ENCODE measurements at regions not wholly inside any gene's neighbourhood (a gene's known extent, or its start where the extent isn't known, plus 50 kb on each side); places are given as distances from the start of the nearest gene placed in this dataset.

- ChIA-PET CTCF (no interaction called here), POLR2A (no interaction called here)
- Mint-ChIP-seq H3K27ac (no peak overlapping the region), H3K9me3 (peaks cover 2% of the 10 kb centered on the region), H3K4me3 (no peak overlapping the region), H3K36me3 (ENCODE audit: low read depth) (no peaks in the 10 kb centered on the region), H3K4me1 (no peaks in the 10 kb centered on the region), H3K27me3 (no peaks in the 10 kb centered on the region)
- no peak for ATAC-seq (ENCODE audit: low read depth)
- TF ChIP-seq CTCF (IDR thresholded peaks at IDR 0.05), result no peak
- DNase-seq, result no peak
- intact Hi-C loops (cut with micrococcal nuclease), result no loop called here
Observed at GRCh38 chr9:80605129-80605528, 1033.4 kb downstream of the TLE4 start.

- ATAC-seq (ENCODE audit: low read depth) (no peak), DNase-seq (no peak)
- no peaks in the 10 kb centered on the region for H3K36me3 Mint-ChIP-seq (ENCODE audit: low read depth)
- no peaks in the 10 kb centered on the region for H3K4me1 Mint-ChIP-seq
- intact Hi-C loops (cut with micrococcal nuclease), result no loop called here
- peaks cover 6% of the 10 kb centered on the region for H3K9me3 Mint-ChIP-seq
- H3K27ac Mint-ChIP-seq, result no peak overlapping the region
- ChIA-PET CTCF (no interaction called here), POLR2A (no interaction called here)
- no peak overlapping the region for H3K4me3 Mint-ChIP-seq
- no peak for TF ChIP-seq CTCF (IDR thresholded peaks at IDR 0.05)
- no peaks in the 10 kb centered on the region for H3K27me3 Mint-ChIP-seq
Observed at GRCh38 chr9:80602291-80602690, 1030.5 kb downstream of the TLE4 start.

- POLR2A ChIA-PET, result no interaction called here
- Mint-ChIP-seq H3K27ac (no peak overlapping the region), H3K27me3 (no peaks in the 10 kb centered on the region), H3K36me3 (ENCODE audit: low read depth) (peaks cover 1% of the 10 kb centered on the region), H3K4me1 (no peaks in the 10 kb centered on the region), H3K9me3 (peaks cover 22% of the 10 kb centered on the region), H3K4me3 (no peak overlapping the region)
- ATAC-seq (ENCODE audit: low read depth) (no peak), DNase-seq (no peak)
- no peak for TF ChIP-seq CTCF (IDR thresholded peaks at IDR 0.05)
- intact Hi-C loops (cut with micrococcal nuclease), result no loop called here
- CTCF ChIA-PET, result no interaction called here
Observed at GRCh38 chr9:80596579-80596978, 1024.8 kb downstream of the TLE4 start.

GRCh38 chr9:80595192-80595591, 1023.4 kb downstream of the TLE4 start:
- TF ChIP-seq CTCF (IDR thresholded peaks at IDR 0.05), result no peak
- POLR2A ChIA-PET, result no interaction called here
- Mint-ChIP-seq H3K27ac (no peak overlapping the region), H3K27me3 (no peaks in the 10 kb centered on the region), H3K4me3 (no peak overlapping the region), H3K36me3 (ENCODE audit: low read depth) (peaks cover 1% of the 10 kb centered on the region), H3K4me1 (no peaks in the 10 kb centered on the region), H3K9me3 (peaks cover 25% of the 10 kb centered on the region)
- CTCF ChIA-PET, result no interaction called here
- ATAC-seq (ENCODE audit: low read depth) (no peak), DNase-seq (no peak)
- intact Hi-C loops (cut with micrococcal nuclease), result no loop called here

- no peak overlapping the region for H3K27ac Mint-ChIP-seq
- no peaks in the 10 kb centered on the region for H3K4me1 Mint-ChIP-seq
- ATAC-seq (ENCODE audit: low read depth) (no peak), DNase-seq (no peak)
- H3K27me3 Mint-ChIP-seq, result no peaks in the 10 kb centered on the region
- intact Hi-C loops (cut with micrococcal nuclease), result no loop called here
- H3K9me3 Mint-ChIP-seq, result peaks cover 19% of the 10 kb centered on the region
- ChIA-PET CTCF (interaction anchor here (0.5 kb wide), 1 partner anchor 272 kb away, joined by 4 read pairs; no protein-coding TSS in a partner anchor), POLR2A (no interaction called here)
- H3K36me3 Mint-ChIP-seq (ENCODE audit: low read depth), result peaks cover 1% of the 10 kb centered on the region
- no peak for TF ChIP-seq CTCF (IDR thresholded peaks at IDR 0.05)
- no peak overlapping the region for H3K4me3 Mint-ChIP-seq
Observed at GRCh38 chr9:80592413-80592812, 1020.6 kb downstream of the TLE4 start.

Measured in activated B cell treated with CpG ODN at 0.5 μM for 24 hours (primary cell).